Stimulated activated memory B cell treated with anti-CD40 and anti-IgM and Interleukin-4, amounts not matched to agents 10 μg/mL and 1 μg/mL and 100 μg/mL, for 72 hours (primary cell): ENCODE measurements at regions not wholly inside any gene's neighbourhood (a gene's known extent, or its start where the extent isn't known, plus 50 kb on each side); places are given as distances from the start of the nearest gene placed in this dataset.
"Not testable (repeated sequence)": the region's sequence is repeated elsewhere in the genome, so short reads cannot be mapped to it uniquely, and the experiment has no call there.

ENCODE experiments used
- ATAC-seq: fragments of 150-1000 bp; cut with Tn5 transposase; 2 replicates; pipeline ENCODE4 v1.10.0; 2021
- H3K27ac Mint-ChIP-seq: one replicate; pipeline ENCODE4 v1.8.0; 2022; ENCODE audit warnings: mild to moderate bottlenecking, mixed read lengths
- H3K27me3 Mint-ChIP-seq: one replicate; pipeline ENCODE4 v1.8.0; 2022; ENCODE audit warnings: mixed read lengths
- H3K36me3 Mint-ChIP-seq: one replicate; pipeline ENCODE4 v1.8.0; 2022; ENCODE audit warnings: mixed read lengths
- H3K4me1 Mint-ChIP-seq: one replicate; pipeline ENCODE4 v1.8.0; 2022; ENCODE audit warnings: mixed read lengths
- H3K4me3 Mint-ChIP-seq: one replicate; pipeline ENCODE4 v1.8.0; 2022; ENCODE audit warnings: mild to moderate bottlenecking, moderate library complexity, mixed read lengths
- H3K9me3 Mint-ChIP-seq: one replicate; pipeline ENCODE4 v1.8.0; 2022; ENCODE audit warnings: mixed read lengths

DNA sequence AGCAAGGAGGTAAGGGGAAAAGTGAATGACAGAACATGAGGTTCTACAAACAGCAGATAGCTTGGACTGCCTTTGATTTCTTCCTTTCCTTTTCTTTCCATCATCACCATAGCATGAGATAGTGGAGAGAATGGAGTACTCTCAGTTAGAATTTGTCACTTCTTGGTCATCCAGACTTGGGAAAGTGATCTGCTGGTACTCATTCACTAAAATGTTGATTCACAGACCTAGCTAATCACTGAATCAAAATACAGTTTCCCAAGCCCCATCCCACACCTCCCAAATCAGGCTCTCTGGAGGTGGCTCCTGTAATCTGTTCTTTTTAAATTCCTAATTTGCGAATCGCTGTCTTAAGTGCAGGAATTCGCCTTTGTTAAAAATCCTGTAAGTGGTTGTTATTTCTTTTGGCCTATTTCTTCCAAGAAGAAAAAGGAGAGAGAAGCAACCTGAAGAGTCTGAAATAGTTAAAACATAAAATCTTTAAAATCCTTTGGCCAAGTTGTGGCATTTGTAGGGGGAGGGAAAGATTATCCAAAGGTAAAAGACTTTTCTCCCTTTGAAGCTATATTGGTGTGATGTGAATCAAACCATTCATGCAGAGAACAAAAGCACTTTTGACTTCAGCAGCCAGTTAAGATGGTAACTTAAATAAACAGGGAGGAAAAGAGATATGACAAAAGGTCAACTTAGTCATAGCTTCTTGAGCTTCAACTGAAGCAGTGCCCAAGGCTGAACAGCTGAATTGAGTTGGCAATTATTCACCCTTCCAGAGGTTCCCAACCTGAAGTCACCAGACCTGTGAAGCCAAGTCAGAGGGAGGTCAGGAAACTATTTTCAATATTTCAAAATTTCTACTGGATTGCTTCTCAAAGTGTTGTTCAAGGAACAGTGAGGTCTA is 255.1 kb upstream of the KRR1 start:
- no peak overlapping the region for H3K4me3 Mint-ChIP-seq
- no peaks in the 10 kb centered on the region for H3K9me3 Mint-ChIP-seq
- no peak for ATAC-seq
- no peaks in the 10 kb centered on the region for H3K4me1 Mint-ChIP-seq
- no peaks in the 10 kb centered on the region for H3K36me3 Mint-ChIP-seq
- H3K27ac Mint-ChIP-seq, result no peak overlapping the region
- H3K27me3 Mint-ChIP-seq, result peaks cover 9% of the 10 kb centered on the region

- no peak for ATAC-seq
- no peaks in the 10 kb centered on the region for H3K36me3 Mint-ChIP-seq
- H3K4me3 Mint-ChIP-seq, result no peak overlapping the region
- no peaks in the 10 kb centered on the region for H3K9me3 Mint-ChIP-seq
- no peaks in the 10 kb centered on the region for H3K4me1 Mint-ChIP-seq
- no peak overlapping the region for H3K27ac Mint-ChIP-seq
- H3K27me3 Mint-ChIP-seq, result peaks cover 9% of the 10 kb centered on the region
Measured at GRCh38 chr12:75765170-75766059, 254.0 kb upstream of the KRR1 start.

GRCh38 chr12:75764091-75764841 is 252.9 kb upstream of the KRR1 start:
- peaks cover 6% of the 10 kb centered on the region for H3K4me1 Mint-ChIP-seq
- ATAC-seq, result no peak
- no peak overlapping the region for H3K4me3 Mint-ChIP-seq
- no peaks in the 10 kb centered on the region for H3K36me3 Mint-ChIP-seq
- H3K27me3 Mint-ChIP-seq, result peaks cover 9% of the 10 kb centered on the region
- H3K27ac Mint-ChIP-seq, result no peak overlapping the region
- H3K9me3 Mint-ChIP-seq, result no peaks in the 10 kb centered on the region

DNA sequence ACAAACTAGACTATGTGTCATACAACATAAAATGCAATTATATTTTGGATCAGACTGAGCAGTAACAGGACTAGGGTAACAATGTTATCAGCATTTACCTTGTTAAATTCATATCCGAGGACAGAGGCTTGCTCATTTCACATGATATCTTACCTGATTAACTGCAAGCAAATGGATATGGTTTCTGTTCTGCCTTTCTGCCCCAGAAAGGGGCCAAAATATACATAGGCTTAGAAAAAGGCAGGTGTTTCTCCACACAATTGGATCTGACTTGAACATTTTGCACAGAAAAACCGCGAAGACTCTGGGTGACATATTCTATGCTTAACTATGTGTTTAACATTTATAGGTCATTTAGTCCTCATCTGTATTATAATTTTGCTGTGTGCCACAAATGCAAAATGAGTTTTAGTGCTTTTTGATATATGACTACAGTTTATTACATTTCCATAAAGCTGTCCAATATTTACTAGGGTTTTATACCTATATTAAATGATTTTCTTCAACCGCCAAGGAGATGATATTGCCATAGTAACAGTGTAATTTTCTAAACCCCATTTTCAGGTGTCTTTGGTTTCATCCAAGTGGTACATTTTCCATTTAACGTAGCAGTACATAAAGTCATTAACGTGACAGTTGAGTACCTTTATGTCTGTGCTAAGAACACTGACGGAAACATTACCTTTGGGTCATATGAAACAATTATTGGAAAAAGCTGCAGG is 249.3 kb upstream of the KRR1 start:
- Mint-ChIP-seq H3K4me3 (no peak overlapping the region), H3K9me3 (no peaks in the 10 kb centered on the region), H3K36me3 (no peaks in the 10 kb centered on the region), H3K27me3 (no peaks in the 10 kb centered on the region), H3K4me1 (peaks cover 6% of the 10 kb centered on the region), H3K27ac (no peak overlapping the region)
- ATAC-seq, result no peak

- ATAC-seq, result no peak
- no peaks in the 10 kb centered on the region for H3K9me3 Mint-ChIP-seq
- H3K4me1 Mint-ChIP-seq, result peaks cover 6% of the 10 kb centered on the region
- H3K27me3 Mint-ChIP-seq, result no peaks in the 10 kb centered on the region
- no peak overlapping the region for H3K27ac Mint-ChIP-seq
- no peak overlapping the region for H3K4me3 Mint-ChIP-seq
- H3K36me3 Mint-ChIP-seq, result no peaks in the 10 kb centered on the region
Measured at GRCh38 chr12:75759842-75760572, 248.6 kb upstream of the KRR1 start.

- Mint-ChIP-seq H3K27ac (no peak overlapping the region), H3K9me3 (no peaks in the 10 kb centered on the region), H3K4me3 (no peak overlapping the region), H3K4me1 (peaks cover 6% of the 10 kb centered on the region), H3K36me3 (no peaks in the 10 kb centered on the region), H3K27me3 (no peaks in the 10 kb centered on the region)
- no peak for ATAC-seq
Measured at GRCh38 chr12:75759196-75759595, 247.8 kb upstream of the KRR1 start.

DNA sequence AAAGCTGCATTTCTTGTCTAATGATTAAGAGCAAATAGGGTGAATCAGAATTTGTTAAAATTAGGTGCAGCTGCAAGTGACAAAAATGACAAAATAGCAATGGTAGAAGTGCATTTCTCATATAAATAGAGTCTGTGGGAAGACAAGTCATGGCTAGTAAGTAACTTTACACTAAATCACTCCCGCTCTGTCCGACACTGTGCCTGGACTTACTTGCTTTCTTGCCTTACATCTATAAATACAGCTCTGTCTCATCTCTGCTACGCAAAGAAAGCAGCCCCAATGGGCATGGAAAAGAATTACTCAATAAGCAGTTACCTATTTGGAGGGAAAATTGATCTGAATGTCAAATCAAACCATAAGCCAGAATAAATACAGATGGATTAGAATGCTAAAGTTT is 245.4 kb upstream of the KRR1 start:
- no peak for ATAC-seq

DNA sequence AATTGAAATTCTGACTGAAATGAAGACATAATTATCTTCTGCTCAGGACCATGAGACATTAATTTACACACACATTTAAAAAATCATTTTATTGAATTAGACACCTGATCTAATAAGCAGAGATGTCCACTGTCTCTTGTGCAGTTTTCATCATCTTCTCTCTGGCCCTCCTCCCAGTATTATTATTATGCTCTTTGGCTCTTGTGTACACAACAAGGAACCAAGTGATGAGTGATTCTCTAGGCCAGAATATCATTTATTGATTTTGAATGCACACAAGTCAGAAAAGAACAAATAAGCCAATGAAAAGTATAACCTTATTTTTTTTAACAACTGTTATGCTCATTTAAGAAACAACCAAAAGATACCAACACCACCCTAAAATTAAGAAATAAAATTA is 244.7 kb upstream of the KRR1 start:
- ATAC-seq, result no peak
- no peaks in the 10 kb centered on the region for H3K27me3 Mint-ChIP-seq
- H3K4me1 Mint-ChIP-seq, result peaks cover 6% of the 10 kb centered on the region
- no peaks in the 10 kb centered on the region for H3K36me3 Mint-ChIP-seq
- H3K9me3 Mint-ChIP-seq, result no peaks in the 10 kb centered on the region
- no peak overlapping the region for H3K4me3 Mint-ChIP-seq
- H3K27ac Mint-ChIP-seq, result no peak overlapping the region

More for the DNA sequence above, 245.4 kb upstream of the KRR1 start:
- H3K4me1 Mint-ChIP-seq, result peaks cover 6% of the 10 kb centered on the region
- no peaks in the 10 kb centered on the region for H3K9me3 Mint-ChIP-seq
- no peak overlapping the region for H3K4me3 Mint-ChIP-seq
- H3K36me3 Mint-ChIP-seq, result no peaks in the 10 kb centered on the region
- no peaks in the 10 kb centered on the region for H3K27me3 Mint-ChIP-seq
- H3K27ac Mint-ChIP-seq, result no peak overlapping the region

DNA sequence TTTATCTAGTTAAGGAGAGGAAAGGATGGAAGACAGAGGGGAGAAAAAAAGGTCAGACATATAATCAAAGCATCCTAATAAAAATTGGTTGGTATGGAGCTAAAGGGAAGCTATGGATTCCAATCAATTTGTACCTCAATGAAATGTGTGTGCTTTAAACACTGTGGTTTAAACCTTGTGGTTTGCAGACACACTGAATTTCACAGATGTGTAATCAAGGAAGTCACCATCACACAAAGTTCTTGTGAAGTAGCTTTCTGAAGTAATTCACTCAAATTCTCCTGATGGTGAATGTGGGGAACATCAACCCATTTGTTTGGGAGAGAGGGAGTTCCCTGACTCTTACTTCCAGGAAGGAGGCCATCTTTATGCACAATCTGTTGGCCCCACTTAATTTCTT is 243.3 kb upstream of the KRR1 start:
- Mint-ChIP-seq H3K4me3 (no peak overlapping the region), H3K9me3 (no peaks in the 10 kb centered on the region), H3K27me3 (no peaks in the 10 kb centered on the region), H3K36me3 (no peaks in the 10 kb centered on the region), H3K4me1 (peaks cover 3% of the 10 kb centered on the region), H3K27ac (no peak overlapping the region)
- no peak for ATAC-seq

DNA sequence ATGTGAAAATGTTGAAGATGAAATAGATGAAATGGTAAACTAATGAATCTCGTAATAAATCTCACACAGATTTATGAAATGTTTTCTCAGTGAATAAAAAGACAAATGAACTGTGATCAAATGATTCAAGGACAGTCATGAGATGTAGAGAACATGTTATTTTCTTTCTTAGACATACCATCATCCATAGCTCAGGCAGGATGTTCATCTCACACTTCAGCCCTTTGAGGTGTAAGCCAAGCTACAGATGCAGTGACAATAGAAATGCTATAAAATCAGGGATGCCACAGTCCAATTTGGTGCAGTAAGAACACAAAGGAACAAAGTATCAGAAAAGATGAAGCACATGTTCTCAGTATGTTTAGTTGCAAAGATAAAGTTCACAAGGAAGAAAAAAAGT is 242.7 kb upstream of the KRR1 start:
- no peak overlapping the region for H3K27ac Mint-ChIP-seq
- no peaks in the 10 kb centered on the region for H3K27me3 Mint-ChIP-seq
- no peak overlapping the region for H3K4me3 Mint-ChIP-seq
- no peaks in the 10 kb centered on the region for H3K4me1 Mint-ChIP-seq
- ATAC-seq, result no peak
- H3K36me3 Mint-ChIP-seq, result no peaks in the 10 kb centered on the region
- H3K9me3 Mint-ChIP-seq, result peaks cover 1% of the 10 kb centered on the region

GRCh38 chr12:75751769-75752471 is 240.5 kb upstream of the KRR1 start:
- no peaks in the 10 kb centered on the region for H3K36me3 Mint-ChIP-seq
- no peak for ATAC-seq
- no peak overlapping the region for H3K4me3 Mint-ChIP-seq

GRCh38 chr12:75750716-75751306 is 239.4 kb upstream of the KRR1 start:
- Mint-ChIP-seq H3K27ac (no peak overlapping the region), H3K9me3 (peaks cover 3% of the 10 kb centered on the region)
- no peak for ATAC-seq

More at GRCh38 chr12:75751769-75752471, 240.5 kb upstream of the KRR1 start:
- H3K27ac Mint-ChIP-seq, result no peak overlapping the region
- no peaks in the 10 kb centered on the region for H3K4me1 Mint-ChIP-seq
- H3K27me3 Mint-ChIP-seq, result no peaks in the 10 kb centered on the region
- peaks cover 3% of the 10 kb centered on the region for H3K9me3 Mint-ChIP-seq

GRCh38 chr12:75748990-75749389 is 237.6 kb upstream of the KRR1 start:
- not testable (repeated sequence) for H3K9me3 Mint-ChIP-seq, H3K27ac Mint-ChIP-seq, H3K27me3 Mint-ChIP-seq

More at GRCh38 chr12:75750716-75751306, 239.4 kb upstream of the KRR1 start:
- Mint-ChIP-seq H3K4me1 (no peaks in the 10 kb centered on the region), H3K4me3 (no peak overlapping the region), H3K27me3 (no peaks in the 10 kb centered on the region), H3K36me3 (no peaks in the 10 kb centered on the region)

More at GRCh38 chr12:75748990-75749389, 237.6 kb upstream of the KRR1 start:
- not testable (repeated sequence) for H3K36me3 Mint-ChIP-seq, H3K4me1 Mint-ChIP-seq, ATAC-seq, H3K4me3 Mint-ChIP-seq
